Ureter (tissue), 1 donor: ENCODE measurements at regions not wholly inside any gene's neighbourhood (a gene's known extent, or its start where the extent isn't known, plus 50 kb on each side); places are given as distances from the start of the nearest gene placed in this dataset.

ENCODE experiments used
- DNase-seq: peaks from one replicate; pipeline ENCODE4 v3.0.0-alpha.2; 2020; ENCODE audit warnings: low spot score
- donor health status: DM: yes; HTN: yes; CAD: no.

GRCh38 chr20:48571949-48572847 is 255.6 kb downstream of the PREX1 start:
- no peak for DNase-seq

GRCh38 chr20:48569679-48570078 is 258.1 kb downstream of the PREX1 start:
- no peak for DNase-seq

- DNase-seq, result no peak
These were observed 259.3 kb downstream of the PREX1 start for GRCh38 chr20:48568520-48568919.

GRCh38 chr20:48567145-48567544 is 260.7 kb downstream of the PREX1 start:
- DNase-seq, result no peak

- no peak for DNase-seq
These were observed 262.7 kb downstream of the PREX1 start for GRCh38 chr20:48564982-48565539.

GRCh38 chr20:48563191-48563870 is 264.5 kb downstream of the PREX1 start:
- no peak for DNase-seq

- no peak for DNase-seq
These were observed 265.1 kb downstream of the PREX1 start for GRCh38 chr20:48562586-48563116.

GRCh38 chr20:48558906-48559305 is 268.9 kb downstream of the PREX1 start:
- no peak for DNase-seq

GRCh38 chr20:48557380-48557779 is 270.4 kb downstream of the PREX1 start:
- DNase-seq, result no peak

GRCh38 chr20:48556956-48557355 is 270.8 kb downstream of the PREX1 start:
- DNase-seq, result no peak

GRCh38 chr20:48552550-48552949 is 275.2 kb downstream of the PREX1 start:
- no peak for DNase-seq

GRCh38 chr20:48550814-48551213 is 277.0 kb downstream of the PREX1 start:
- no peak for DNase-seq

- DNase-seq, result no peak
These were observed 280.1 kb downstream of the PREX1 start for GRCh38 chr20:48547664-48548063.

- no peak for DNase-seq
These were observed 283.1 kb downstream of the PREX1 start for GRCh38 chr20:48544402-48545339.

GRCh38 chr20:48541581-48542071 is 286.2 kb downstream of the PREX1 start:
- DNase-seq, result no peak

- no peak for DNase-seq
These were observed 288.9 kb downstream of the PREX1 start for GRCh38 chr20:48538856-48539255.

- no peak for DNase-seq
These were observed 289.6 kb downstream of the PREX1 start for GRCh38 chr20:48538058-48538825.

GRCh38 chr20:48536206-48536605 is 291.6 kb downstream of the PREX1 start:
- DNase-seq, result no peak

GRCh38 chr20:48535556-48535955 is 292.2 kb downstream of the PREX1 start:
- no peak for DNase-seq

- no peak for DNase-seq
These were observed 295.8 kb downstream of the PREX1 start for GRCh38 chr20:48532028-48532427.
